GM12874 (cell line): ENCODE measurements at regions not wholly inside any gene's neighbourhood (a gene's known extent, or its start where the extent isn't known, plus 50 kb on each side); places are given as distances from the start of the nearest gene placed in this dataset.

Source experiments
- TF ChIP-seq, protein P1 (sequence below): IDR thresholded peaks from 2 replicates; pipeline ENCODE4 v1.5.1; 2011; ENCODE audit warnings: low read depth, mild to moderate bottlenecking, control low read depth, low read length, moderate library complexity; ENCODE audit not compliant: insufficient read depth

DNA sequence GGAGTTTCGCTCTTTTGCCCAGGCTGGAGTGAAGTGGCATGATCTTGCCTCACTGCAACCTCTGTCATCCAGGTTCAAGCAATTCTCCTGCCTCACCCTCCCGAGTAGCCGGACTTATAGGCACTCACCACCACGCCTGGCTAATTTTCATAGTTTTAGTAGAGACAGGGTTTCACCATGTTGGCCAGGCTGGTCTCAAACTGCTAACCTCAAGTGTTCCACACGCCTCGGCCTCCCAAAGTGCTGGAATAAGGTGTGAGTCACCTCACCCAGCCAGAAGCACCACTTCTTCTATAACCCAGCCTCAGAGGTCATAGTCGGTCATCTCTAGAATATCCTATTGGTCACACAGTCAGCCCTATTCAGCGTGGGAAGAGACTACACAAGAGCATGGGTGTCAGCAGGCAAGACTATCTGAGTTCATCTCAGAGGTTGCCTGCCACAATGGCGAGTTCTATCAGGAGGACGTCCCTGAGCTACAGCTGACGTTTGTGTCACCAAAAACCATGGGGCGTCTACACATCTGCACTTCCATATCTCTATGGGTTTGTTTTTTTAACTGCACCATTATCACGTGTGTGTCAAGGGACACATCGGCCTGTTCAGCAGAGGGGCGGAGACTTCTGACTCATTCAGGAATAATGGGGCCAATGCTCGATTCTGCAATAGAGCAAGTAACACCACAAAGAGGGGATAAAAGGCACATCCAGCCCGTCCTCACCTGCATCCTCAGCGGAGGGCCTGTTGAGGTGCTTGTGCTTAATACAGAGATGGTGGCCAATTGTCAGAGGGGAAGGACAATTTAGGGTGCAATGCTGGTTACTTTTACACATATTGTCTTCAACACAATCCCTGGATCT lies 256.3 kb upstream of the IRF2BP2 start:
- TF ChIP-seq, protein P1, sequence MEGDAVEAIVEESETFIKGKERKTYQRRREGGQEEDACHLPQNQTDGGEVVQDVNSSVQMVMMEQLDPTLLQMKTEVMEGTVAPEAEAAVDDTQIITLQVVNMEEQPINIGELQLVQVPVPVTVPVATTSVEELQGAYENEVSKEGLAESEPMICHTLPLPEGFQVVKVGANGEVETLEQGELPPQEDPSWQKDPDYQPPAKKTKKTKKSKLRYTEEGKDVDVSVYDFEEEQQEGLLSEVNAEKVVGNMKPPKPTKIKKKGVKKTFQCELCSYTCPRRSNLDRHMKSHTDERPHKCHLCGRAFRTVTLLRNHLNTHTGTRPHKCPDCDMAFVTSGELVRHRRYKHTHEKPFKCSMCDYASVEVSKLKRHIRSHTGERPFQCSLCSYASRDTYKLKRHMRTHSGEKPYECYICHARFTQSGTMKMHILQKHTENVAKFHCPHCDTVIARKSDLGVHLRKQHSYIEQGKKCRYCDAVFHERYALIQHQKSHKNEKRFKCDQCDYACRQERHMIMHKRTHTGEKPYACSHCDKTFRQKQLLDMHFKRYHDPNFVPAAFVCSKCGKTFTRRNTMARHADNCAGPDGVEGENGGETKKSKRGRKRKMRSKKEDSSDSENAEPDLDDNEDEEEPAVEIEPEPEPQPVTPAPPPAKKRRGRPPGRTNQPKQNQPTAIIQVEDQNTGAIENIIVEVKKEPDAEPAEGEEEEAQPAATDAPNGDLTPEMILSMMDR: no peak

DNA sequence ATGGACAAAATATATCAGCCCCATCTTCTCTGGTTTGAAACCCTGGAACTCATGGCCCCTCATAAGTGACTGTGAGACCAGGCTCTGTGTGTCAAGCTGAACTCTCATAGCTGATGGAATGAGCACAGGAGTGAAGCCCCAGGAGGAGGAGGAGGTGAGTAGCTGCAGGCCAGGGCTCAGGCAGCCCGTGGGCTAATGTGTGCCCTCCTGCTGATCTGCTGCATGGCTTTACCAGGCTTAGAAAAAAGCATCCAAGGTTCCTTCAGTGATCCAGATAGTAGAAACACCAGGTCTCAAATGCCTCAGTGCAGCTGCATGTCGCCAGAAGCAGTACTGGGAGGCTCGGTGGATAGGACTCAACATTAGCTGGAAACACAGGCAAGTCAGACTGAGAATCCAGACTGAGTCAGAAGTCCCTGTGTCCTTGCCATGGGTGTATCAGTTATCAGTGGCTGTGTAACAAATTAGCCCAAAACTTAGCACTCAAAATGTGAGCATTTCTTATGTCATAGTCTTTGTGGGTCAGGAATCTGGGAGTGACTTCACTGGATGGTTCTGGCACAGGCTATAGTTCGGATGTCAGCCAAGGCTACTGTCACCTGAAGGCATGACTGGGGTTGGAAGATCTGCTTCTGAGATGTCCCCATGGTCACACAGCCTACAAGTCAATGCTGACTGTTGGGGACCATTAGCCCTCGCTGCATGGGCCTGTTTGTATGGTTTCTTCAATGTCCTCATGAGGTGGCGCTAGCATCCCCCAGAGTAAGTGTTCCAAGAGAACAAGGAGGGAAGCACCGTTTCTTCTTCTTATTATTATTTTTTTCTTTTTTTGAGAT lies 255.4 kb upstream of the IRF2BP2 start:
- TF ChIP-seq, protein P1: no peak

DNA sequence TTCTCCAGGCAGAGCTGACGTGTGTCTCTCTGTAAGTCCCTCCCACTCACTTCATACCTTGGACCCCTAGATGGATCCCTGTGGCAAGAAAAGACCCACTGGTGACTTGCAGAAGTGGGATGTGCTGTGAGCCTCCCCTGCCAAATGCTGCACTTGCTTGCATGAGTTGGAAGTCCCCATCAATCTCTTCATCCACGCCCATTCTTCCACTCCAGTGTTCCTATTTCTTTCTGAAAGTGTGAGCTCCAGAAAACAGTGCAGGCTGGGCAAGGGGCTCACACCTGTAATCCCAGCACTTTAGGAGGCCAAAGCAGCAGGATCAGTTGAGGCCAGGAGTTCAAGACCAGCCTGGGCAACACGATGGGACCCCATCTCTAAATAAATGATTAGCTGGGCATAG lies 254.1 kb upstream of the IRF2BP2 start:
- TF ChIP-seq, protein P1: no peak

DNA sequence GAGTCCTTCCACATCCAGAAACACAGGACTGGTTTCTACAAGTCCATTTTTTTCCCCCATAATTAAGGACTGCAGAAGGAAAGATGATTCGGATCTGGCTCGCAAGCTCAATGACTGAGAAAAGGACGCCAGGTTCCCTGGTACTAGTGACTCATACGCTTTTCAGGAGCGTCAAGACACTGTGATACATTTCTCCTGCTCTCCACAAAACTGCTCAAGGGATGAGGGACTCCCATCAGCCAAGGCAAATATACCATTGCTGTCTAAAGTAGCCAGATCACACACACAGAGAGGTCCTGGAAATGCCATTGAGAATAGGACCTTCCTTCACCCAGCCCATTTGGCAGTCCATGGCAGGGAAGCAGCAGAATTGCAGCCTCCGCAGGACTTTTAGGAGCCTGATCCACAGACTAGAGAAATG lies 253.6 kb upstream of the IRF2BP2 start:
- TF ChIP-seq, protein P1: no peak

DNA sequence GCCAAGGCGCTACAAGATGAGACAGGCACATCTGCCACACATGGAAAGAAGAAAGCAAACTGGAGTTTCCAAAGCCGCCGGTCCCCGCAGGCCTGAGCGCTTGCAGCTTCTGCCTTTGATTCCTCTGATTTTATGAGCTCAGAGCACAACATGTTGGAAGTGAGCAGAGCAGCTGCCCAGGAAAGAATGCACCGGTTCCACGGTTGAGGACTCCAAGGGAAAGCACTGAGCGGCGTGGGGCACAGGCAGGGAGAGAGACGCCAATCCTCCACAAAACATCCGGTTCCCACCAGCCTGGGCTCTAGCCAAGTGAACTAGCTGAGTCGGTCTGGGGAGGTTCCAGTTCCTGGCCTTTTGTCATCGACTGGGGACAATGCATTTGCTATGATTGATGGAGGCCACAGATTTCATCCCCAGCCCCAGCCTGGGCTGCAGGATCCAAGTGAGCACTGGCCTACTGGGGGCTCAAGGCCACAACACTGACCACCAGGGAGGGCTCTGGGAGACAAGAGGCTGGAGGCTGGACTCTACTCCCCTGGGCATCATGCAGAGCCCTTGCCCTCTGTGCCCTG lies 253.1 kb upstream of the IRF2BP2 start:
- TF ChIP-seq, protein P1: no peak

DNA sequence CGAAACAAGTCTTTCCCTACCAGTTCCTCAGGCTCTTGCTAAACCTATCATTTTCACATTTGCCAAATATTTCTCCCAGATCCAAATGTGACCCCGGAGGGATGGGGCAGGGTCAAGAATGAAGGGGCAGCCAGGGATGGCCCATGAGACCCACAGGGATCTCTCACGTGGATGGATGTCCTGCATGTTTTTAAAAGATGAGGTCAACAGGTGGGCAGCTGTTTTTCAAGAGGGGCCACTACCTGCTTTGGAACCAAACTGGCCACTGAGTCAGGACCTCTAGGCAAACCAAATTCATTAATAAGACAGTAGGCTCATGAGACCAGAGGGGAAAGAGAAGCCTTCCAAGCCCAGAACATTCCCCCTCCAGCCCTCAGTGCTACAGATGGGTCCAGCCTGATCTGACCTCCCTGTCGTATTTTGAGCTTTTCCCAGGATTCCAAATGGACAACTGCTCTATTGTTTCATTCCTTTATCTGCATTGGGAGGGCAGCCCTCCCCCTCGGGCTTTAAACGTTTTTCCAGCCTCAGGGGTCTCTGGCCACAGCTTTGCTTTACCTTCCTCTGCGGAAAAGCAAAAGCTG lies 252.5 kb upstream of the IRF2BP2 start:
- TF ChIP-seq, protein P1: no peak

DNA sequence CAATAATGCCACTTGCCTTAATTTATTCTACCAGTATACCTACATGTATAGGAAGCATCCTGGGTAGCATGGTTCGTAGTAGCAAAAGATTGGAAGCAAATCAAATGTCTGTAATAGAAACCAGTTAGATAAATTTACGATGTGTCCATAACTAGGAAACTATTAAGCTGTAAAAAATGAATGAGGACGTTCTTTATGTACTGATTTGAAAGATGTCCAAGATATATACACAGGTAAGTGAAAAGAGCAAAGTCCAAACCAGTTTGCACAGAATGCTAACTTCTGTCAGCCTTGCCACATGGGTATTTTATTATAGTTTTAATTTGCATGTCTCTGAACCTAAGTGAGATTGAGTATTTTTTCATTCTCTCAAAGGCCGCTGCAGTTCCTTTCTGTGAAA lies 251.8 kb upstream of the IRF2BP2 start:
- TF ChIP-seq, protein P1: no peak
